Right cardiac atrium (tissue), 5 donors: ENCODE measurements at regions not wholly inside any gene's neighbourhood (a gene's known extent, or its start where the extent isn't known, plus 50 kb on each side); places are given as distances from the start of the nearest gene placed in this dataset.

Experiments used
- ATAC-seq, 2 donors: fragments of 200-7000 bp; cut with Tn5 transposase; one replicate each; pipeline versions ENCODE4 v1.8.0 to v1.9.1; 2020; ENCODE audit warnings: moderate library complexity in 2 of 2, mild to moderate bottlenecking in 1 of 2
- DNase-seq, 3 donors: peaks; one replicate each; pipeline ENCODE4 v3.0.0-alpha.2; 2020
- H3K27ac ChIP-seq: one replicate; pipeline ENCODE4 v1.5.1; 2013; ENCODE audit warnings: mild to moderate bottlenecking, low read length, control low read depth, moderate library complexity
- H3K27me3 ChIP-seq: one replicate; pipeline ENCODE4 v1.6.1; 2013; ENCODE audit not compliant: control insufficient read depth, insufficient read depth
- H3K4me1 ChIP-seq: one replicate; pipeline ENCODE4 v1.6.1; 2013; ENCODE audit warnings: low read length; ENCODE audit not compliant: control insufficient read depth, insufficient read depth
- H3K4me3 ChIP-seq: one replicate; pipeline ENCODE4 v1.5.1; 2013; ENCODE audit warnings: low read length, control low read depth
- H3K9me3 ChIP-seq: one replicate; pipeline ENCODE4 v1.6.1; 2013; ENCODE audit warnings: low read length; ENCODE audit not compliant: control insufficient read depth
- WGBS: extraction: QIAGEN DNeasy Blood & Tissue Kit; methylation state at CpG from one replicate; pipeline ENCODE4 v1.1.7; 2013; 5-methylcytosine and 5-hydroxymethylcytosine counted together
- intact Hi-C, 4 donors: fragments of 100-400 bp; cut with DNase I; formaldehyde crosslinking; loops; one replicate each; pipeline versions ENCODE4 v1.11.0 to v1.14.0; 2022 to 2023
- donor health status: healthy with polysubstance abuse.
- donor health status: DM: no; HTN: yes; CAD: no.
- donor health status: DM: no; HTN: no; CAD: no.
- donor health status: DM: no; HTN: yes; CAD: no; lungs with severe emphysema.
- donor health status: DM: yes; HTN: yes; CAD: no.

GRCh38 chr3:72411126-72411525, 437.1 kb downstream of the SHQ1 start:
- ATAC-seq (no peak), DNase-seq (no peak)
- Histone ChIP-seq H3K27ac (no peak overlapping the region), H3K4me1 (peaks cover 17% of the 10 kb centered on the region), H3K9me3 (no peaks in the 10 kb centered on the region), H3K4me3 (no peak overlapping the region), H3K27me3 (no peaks in the 10 kb centered on the region)
- intact Hi-C loops, result no loop called here
- 79% methylated on average over 2 of the region's 2 CpGs for WGBS

- Histone ChIP-seq H3K27ac (no peak overlapping the region), H3K27me3 (no peaks in the 10 kb centered on the region), H3K4me1 (peaks cover 22% of the 10 kb centered on the region), H3K4me3 (no peak overlapping the region), H3K9me3 (no peaks in the 10 kb centered on the region)
- DNase-seq, result no peak
- 93% methylated on average over 5 of the region's 5 CpGs for WGBS
- intact Hi-C loops, result no loop called here
- ATAC-seq, result no peak
Observed at GRCh38 chr3:72408983-72409779, 439.1 kb downstream of the SHQ1 start.

DNA sequence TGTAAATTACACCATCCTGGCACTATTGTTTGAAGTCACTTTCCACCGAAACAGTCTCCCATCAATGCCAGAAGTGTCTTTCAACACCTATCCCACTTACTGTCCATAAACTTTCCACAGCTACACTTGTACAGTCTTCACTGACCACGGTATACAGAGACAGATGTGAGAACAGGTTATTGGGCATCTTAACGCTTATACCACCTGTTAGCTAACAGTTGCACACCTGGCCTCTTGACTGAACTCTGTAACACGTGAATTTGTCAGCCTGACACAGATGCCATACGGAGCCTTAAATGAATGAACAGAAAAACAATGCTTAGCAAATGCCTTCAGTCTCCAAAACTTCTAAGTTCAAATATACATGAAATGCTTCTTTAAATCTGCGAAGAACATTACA, 440.5 kb downstream of the SHQ1 start:
- no peak for ATAC-seq
- H3K9me3 ChIP-seq, result no peaks in the 10 kb centered on the region
- H3K27ac ChIP-seq, result no peak overlapping the region
- intact Hi-C loops, result no loop called here
- H3K27me3 ChIP-seq, result no peaks in the 10 kb centered on the region
- no peak overlapping the region for H3K4me3 ChIP-seq
- 72% methylated on average over 6 of the region's 6 CpGs for WGBS
- no peak for DNase-seq
- H3K4me1 ChIP-seq, result peaks cover 24% of the 10 kb centered on the region

DNA sequence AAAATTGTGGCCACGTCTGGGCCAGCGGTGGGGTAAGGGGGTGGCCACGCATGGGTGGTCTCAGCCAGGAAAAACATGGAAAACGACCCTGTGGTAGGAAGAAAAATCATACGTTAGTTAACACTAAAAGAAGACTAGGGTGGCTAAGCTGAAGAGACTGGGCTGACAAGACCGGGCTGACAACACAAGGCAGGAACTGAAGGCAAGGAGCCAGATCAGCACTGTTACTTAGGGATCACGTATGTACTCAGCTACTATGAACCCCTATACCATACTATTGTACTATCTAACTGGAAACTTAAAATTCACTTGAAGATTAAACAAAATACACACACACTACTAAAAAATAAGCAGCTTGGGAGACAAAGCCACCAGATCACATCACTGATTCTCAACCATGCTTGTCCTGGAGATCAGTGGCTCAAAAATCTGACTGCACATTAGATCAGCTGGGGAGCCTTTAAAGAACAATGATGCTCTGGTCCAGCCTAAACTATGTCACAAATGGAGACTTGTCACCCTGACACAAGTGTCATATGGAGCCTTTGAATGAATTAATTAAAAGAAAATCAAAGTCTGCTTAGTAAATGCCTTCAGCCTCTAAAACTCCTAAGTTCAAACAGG, 442.2 kb downstream of the SHQ1 start:
- DNase-seq, result peak in 1 of 3 donors; percentile 57
- peaks cover 21% of the 10 kb centered on the region for H3K4me1 ChIP-seq
- WGBS, result 18% methylated on average over 7 of the region's 7 CpGs

GRCh38 chr3:72401005-72401545, 447.2 kb downstream of the SHQ1 start:
- no peak overlapping the region for H3K27ac ChIP-seq
- no peak overlapping the region for H3K4me3 ChIP-seq
- peak in 1 of 2 donors; percentile 21 for ATAC-seq
- intact Hi-C loops, result no loop called here
- no peak for DNase-seq
- H3K27me3 ChIP-seq, result no peaks in the 10 kb centered on the region
- WGBS, result 95% methylated on average over 2 of the region's 2 CpGs
- no peaks in the 10 kb centered on the region for H3K9me3 ChIP-seq
- H3K4me1 ChIP-seq, result peaks cover 11% of the 10 kb centered on the region

More for the DNA sequence above, 442.2 kb downstream of the SHQ1 start:
- ATAC-seq, result peak; percentile 71 to 81
- no peaks in the 10 kb centered on the region for H3K9me3 ChIP-seq
- intact Hi-C loops, result no loop called here
- H3K27me3 ChIP-seq, result no peaks in the 10 kb centered on the region
- no peak overlapping the region for H3K4me3 ChIP-seq
- H3K27ac ChIP-seq, result no peak overlapping the region

DNA sequence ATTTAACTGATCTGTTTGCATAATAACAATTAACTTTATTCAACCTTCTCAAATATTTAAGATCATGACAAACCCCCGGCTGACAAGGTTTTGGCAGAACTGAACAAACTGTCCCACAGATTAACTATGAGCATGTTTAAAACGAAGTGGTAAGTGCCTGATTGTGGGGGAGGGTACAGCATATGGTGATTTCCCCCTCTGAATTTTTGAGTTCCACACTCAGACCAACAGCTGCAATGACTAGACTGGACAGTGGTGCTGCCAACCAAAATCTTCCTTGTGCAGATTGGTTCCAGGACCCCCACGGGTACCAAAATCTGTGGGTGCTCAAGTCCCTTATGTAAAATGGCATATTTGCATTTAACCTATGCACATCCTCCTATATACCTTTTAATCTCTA, 449.5 kb downstream of the SHQ1 start:
- Histone ChIP-seq H3K4me3 (no peak overlapping the region), H3K9me3 (no peaks in the 10 kb centered on the region), H3K27me3 (no peaks in the 10 kb centered on the region), H3K4me1 (peaks cover 5% of the 10 kb centered on the region), H3K27ac (no peak overlapping the region)
- no peak for DNase-seq
- ATAC-seq, result no peak
- intact Hi-C loops, result no loop called here
- 63% methylated on average over 3 of the region's 3 CpGs for WGBS

DNA sequence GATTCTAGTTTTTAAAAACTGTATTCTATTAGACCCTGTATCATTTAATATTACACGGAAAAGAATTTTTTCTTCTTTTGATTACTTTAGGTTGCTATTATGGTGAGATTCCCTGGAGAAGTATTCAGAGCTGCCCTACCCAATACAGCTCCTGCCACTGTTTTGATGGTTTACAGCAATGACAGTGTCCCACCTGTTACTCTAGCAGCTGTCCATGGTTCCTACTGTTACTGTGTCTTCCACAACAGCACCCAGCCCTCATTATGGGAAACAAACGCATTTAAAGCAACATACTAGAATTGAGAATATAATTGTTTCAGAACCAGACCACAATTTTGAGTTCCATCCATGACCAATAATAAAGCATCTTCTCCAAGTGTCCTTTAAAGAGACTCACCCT, 450.7 kb downstream of the SHQ1 start:
- no peak for ATAC-seq
- H3K4me3 ChIP-seq, result no peak overlapping the region
- H3K27ac ChIP-seq, result no peak overlapping the region
- 59% methylated on average over 2 of the region's 2 CpGs for WGBS
- H3K4me1 ChIP-seq, result peaks cover 7% of the 10 kb centered on the region
- no peak for DNase-seq
- H3K9me3 ChIP-seq, result no peaks in the 10 kb centered on the region
- intact Hi-C loops, result no loop called here
- H3K27me3 ChIP-seq, result no peaks in the 10 kb centered on the region

GRCh38 chr3:72396899-72397298, 451.3 kb downstream of the SHQ1 start:
- no peak overlapping the region for H3K27ac ChIP-seq
- intact Hi-C loops, result no loop called here
- no peaks in the 10 kb centered on the region for H3K9me3 ChIP-seq
- ATAC-seq (no peak), DNase-seq (no peak)
- 88% methylated on average over 7 of the region's 7 CpGs for WGBS
- no peaks in the 10 kb centered on the region for H3K27me3 ChIP-seq
- no peak overlapping the region for H3K4me3 ChIP-seq
- H3K4me1 ChIP-seq, result peaks cover 4% of the 10 kb centered on the region

- intact Hi-C loops, result no loop called here
- ATAC-seq, result no peak
- no peak overlapping the region for H3K4me3 ChIP-seq
- H3K27ac ChIP-seq, result no peak overlapping the region
- 63% methylated on average over 3 of the region's 3 CpGs for WGBS
- no peaks in the 10 kb centered on the region for H3K27me3 ChIP-seq
- H3K9me3 ChIP-seq, result no peaks in the 10 kb centered on the region
- peaks cover 8% of the 10 kb centered on the region for H3K4me1 ChIP-seq
- DNase-seq, result no peak
Observed at GRCh38 chr3:72395776-72396311, 452.4 kb downstream of the SHQ1 start.

DNA sequence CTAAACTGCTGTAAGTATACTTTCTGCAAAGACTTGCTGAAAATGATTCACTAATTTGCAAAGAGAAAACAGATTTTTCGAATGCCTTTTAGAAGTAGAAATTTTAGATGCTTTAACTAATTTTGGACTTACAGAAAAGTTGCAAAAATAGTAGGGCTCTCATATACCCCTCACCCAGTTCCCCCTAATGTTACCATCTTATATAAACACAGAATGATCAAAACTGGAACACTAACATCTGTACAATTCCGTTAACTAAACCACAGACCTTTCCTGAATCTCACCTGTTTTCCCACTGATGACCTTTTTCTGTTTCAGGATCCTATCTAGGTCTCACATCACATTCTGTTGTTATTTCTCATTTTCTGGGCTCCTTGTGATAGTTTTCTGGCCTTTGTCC, 454.8 kb downstream of the SHQ1 start:
- no peaks in the 10 kb centered on the region for H3K9me3 ChIP-seq
- DNase-seq (no peak), ATAC-seq (no peak)
- H3K27me3 ChIP-seq, result no peaks in the 10 kb centered on the region
- H3K27ac ChIP-seq, result no peak overlapping the region
- H3K4me3 ChIP-seq, result no peak overlapping the region
- intact Hi-C loops, result no loop called here
- WGBS, result 97% methylated on average over 2 of the region's 2 CpGs
- H3K4me1 ChIP-seq, result peaks cover 8% of the 10 kb centered on the region

DNA sequence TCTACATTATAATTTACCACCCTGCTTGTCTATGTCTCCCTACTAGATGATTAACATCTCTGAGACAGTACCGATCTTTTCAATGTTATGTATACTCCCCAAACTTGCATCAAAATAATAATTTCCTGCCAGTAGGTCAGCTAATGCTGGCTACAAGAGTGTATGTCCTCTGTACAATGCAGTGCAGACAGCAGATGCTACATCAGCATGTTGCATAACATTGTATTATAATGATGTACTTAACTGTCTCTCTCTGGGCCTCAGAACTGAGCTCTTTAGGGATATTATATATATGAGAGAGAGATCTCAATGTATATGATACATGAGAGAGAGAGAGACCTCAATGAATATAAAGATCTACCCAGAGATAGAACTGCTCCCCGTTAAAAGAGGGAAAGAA, 456.6 kb downstream of the SHQ1 start:
- WGBS, result 60% methylated on average over 2 of the region's 2 CpGs
- DNase-seq (no peak), ATAC-seq (peak in 1 of 2 donors; percentile 48)
- H3K27ac ChIP-seq, result no peak overlapping the region
- H3K4me1 ChIP-seq, result peaks cover 10% of the 10 kb centered on the region
- no peaks in the 10 kb centered on the region for H3K9me3 ChIP-seq
- intact Hi-C loops, result no loop called here
- H3K4me3 ChIP-seq, result no peak overlapping the region
- H3K27me3 ChIP-seq, result no peaks in the 10 kb centered on the region
